CD4-positive, alpha-beta T cell treated with Interleukin-15 for 4 hours (primary cell): ENCODE measurements at regions not wholly inside any gene's neighbourhood (a gene's known extent, or its start where the extent isn't known, plus 50 kb on each side); places are given as distances from the start of the nearest gene placed in this dataset.
"Not testable (repeated sequence)": the region's sequence is repeated elsewhere in the genome, so short reads cannot be mapped to it uniquely, and the experiment has no call there.

ENCODE experiments used
- DNase-seq: peaks from one replicate; pipeline ENCODE4 v3.0.0-alpha.2; 2020; ENCODE audit warnings: low spot score

DNA sequence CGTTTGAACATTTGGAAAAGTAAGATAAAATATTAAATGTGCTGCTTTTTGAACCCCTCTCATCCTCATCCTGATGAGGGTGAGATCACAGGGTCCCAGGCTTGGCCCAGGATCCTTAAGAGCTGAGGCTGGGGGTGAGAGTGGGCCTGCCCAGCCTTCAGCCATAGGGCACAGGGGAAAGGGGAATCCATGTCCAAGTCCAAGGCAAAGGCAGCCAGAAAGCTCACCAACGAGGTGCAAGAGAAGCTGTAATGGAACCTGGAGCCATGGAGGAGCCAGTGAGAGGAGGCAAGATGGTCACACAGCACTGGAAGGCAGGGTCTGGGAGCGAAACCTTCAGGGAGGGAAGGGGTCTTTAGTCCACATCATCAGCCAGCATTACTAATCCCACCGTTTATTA, 191.9 kb downstream of the RRAGC start:
- DNase-seq: no peak

DNA sequence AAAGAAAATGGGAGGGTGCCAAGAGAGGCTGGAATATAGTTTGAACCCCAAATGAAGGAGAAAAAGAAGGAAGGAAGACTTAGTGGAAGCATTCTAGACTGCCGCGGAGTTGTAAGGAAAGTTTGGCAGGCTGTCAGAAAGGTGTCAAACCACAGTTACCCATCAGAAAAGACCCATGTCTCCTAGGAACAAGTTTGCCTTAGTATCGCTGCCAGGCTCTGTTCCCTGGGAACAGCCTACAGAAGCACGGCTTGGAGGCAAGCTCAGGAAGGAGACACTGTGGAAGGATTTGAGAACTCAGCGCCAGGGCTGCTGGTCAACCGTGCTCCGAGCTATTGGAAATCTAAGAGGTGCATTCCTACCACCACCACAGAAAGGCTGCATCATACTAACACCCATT, 197.4 kb downstream of the RRAGC start:
- DNase-seq: no peak

DNA sequence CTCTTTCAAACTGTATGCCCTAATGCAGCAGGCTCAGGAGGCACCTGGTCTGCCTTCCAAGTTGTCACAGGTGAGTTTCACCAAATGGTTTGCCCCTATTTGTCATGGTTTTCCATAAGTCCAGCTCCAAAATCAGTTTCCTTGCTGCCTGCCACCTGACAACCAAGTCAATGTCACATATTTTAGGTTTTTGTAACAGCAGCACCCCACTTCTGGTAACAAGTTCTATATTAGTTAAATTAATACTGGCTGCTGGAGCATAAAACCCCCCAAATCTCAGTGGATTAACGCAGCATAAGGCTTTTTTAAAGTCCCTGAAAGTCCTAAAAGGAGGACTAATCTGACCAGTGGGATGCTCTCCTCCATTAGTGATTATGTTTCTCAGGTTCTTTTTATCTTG, 200.7 kb downstream of the RRAGC start:
- DNase-seq: no peak

DNA sequence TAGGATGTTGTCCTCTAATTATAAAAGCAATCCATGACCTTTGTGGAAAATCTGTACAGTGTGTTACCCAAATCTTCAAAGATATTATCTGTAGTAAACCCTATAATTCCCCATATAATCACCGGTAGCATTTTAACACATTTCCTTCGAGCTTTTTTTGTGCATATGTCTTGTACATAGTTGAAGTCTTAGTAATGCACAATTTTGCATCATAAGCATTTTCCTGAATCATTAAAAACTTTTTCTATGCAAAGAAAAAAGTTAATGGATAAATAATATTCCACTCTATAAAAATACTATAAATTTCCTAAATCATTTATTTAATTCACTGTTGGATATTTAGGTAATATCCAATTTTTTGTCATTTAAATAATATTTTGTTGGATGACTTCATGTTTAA, 201.7 kb downstream of the RRAGC start:
- no peak for DNase-seq

DNA sequence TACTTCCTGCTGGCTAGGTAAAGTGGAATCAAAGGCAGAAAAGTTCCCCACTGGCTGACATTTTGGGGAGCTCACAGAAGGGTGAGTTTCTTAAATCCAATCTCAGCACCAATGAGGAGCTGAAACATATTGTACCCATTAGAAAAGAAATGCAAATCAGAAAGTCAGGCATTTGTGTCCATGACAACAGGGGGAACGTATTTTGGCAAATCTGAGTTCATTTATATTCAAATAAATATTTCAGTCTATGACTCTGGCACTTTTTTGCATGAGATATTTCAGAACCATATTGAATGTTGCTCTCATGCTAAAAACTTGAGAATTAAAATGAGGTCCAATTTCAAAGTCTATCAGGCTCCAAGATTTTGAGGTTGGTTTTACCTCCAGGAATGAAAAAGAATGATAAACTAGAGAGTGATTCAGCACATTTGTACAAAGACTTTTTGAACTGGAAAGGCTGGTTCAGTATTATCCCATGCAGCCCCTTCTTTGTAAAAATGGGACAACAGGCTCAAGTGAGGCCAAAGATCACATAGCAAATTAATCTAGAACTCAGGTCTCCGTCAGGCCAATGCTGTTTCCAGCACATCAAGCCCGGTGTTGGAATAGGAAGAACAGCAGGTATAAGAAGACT, 202.2 kb downstream of the RRAGC start:
- no peak for DNase-seq

DNA sequence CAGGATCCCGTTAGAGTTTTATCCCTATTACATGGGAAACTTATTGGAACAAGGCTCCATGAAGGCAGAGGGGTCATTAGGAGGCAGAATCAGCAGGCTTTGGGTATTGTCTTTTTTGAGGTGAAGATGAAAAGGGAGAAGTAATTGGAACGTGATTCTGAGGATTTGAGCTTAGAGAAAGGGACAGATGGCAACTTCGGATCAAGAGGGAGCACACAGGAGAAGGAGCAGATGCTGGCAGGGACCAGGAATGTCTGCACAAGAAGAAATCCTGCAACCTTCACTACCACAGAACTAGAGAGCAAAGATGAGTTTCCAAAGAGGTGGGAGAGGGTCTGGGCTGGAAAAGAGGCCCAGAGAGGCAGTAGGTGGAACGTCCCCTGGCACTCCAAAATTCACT, 202.8 kb downstream of the RRAGC start:
- no peak for DNase-seq

DNA sequence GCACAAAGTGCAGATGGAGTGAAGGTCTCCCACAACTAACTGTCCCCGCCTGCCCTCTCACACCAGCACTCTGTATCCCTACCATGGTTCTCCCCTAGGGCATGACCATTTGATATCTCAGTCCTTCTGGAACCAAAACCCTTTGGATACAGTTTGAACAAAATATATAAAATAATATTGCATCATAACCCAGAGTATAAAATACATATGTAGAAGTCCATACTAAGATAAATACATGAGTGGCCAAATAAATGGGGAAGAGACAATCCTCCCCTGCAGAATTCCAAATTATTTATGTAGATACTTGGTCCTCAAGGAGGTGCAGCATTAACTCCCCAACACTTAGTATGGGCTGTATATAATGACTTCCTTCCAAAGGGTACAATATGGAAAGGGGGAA, 207.4 kb downstream of the RRAGC start:
- DNase-seq: no peak

DNA sequence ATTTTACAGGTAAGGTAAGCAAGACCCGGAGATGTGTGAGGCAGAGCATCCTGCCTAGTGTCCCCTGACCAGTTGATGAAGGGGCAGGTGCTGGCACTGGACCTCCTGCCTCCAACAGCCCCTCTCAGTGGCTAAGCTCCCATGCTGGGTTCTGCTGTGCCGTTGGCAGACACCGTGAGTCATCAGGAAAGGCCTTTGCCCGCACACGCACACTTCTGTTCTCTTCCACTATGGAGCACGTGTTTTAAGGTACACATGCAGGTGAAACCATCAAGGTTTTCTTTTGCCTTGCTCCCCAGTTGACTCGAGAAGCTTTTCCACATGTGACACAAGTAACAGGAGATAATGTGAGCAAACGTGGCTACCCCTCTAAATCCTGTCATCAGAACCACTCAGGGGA, 207.9 kb downstream of the RRAGC start:
- no peak for DNase-seq

DNA sequence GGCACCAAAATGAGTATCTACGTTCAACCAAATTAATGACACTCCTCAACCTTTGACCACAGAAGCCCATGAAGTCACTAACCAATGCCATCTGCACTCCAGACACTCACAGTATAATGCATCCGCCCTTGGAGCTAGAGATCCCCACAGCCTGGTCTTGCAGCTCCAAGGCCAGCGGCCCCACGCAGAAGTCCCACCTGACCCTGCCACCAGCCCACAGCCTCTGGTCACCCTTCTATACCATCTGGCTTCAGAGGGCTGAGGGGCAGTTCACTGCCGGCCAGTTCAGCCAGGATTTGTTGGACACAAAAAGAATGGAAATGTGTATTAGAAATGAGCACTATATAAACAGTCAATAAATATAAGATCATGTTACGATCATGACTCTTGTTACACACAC, 211.2 kb downstream of the RRAGC start:
- DNase-seq: no peak

DNA sequence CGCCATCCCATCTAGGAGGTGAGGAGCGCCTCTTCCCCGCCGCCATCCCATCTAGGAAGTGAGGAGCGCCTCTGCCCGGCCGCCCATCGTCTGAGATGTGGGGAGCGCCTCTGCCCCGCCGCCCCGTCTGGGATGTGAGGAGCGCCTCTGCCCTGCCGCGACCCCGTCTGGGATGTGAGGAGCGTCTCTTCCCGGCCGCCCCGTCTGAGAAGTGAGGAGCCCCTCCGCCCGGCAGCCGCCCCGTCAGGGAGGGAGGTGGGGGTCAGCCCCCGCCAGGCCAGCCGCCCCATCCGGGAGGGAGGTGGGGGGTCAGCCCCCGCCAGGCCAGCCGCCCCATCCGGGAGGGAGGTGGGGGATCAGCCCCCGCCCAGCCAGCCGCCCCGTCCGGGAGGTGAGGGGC, 212.2 kb downstream of the RRAGC start:
- DNase-seq: not testable (repeated sequence)

DNA sequence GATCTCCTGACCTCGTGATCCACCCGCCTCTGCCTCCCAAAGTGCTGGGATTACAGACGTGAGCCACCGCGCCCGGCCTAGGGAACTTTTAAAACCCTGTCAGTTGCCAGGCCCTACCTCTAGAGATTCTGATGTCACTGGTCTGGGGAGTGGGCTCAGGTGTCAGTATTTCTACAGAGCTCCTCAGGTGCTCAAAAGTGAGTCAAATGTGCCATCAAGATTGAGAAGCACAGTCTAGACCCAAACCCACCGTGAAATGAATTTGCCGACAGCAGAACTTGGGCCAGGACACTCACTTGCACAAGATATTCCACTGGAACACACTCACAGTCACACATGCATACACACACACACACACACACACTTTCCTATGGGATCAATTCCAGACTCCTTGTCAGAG, 215.5 kb downstream of the RRAGC start:
- DNase-seq: no peak

DNA sequence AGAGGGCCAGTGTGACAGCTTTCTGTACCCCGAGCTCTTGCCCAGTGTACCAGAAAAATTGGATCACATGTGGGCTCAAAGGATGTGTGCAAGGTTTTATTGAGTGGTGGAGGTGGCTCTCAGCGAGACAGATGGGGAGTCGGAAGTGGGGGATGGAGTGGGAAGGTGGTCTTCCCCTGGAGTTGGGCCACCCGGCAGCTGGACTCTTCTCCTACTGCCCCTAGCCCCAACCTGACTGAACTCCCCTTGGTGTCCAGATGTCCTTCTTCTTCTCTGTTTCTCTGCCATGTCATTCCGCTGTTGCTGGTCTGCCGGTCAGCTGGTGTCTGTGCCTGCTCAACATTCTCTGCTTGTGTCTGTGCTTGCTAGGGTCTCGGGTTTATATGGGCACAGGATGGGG, 217.9 kb downstream of the RRAGC start:
- no peak for DNase-seq

DNA sequence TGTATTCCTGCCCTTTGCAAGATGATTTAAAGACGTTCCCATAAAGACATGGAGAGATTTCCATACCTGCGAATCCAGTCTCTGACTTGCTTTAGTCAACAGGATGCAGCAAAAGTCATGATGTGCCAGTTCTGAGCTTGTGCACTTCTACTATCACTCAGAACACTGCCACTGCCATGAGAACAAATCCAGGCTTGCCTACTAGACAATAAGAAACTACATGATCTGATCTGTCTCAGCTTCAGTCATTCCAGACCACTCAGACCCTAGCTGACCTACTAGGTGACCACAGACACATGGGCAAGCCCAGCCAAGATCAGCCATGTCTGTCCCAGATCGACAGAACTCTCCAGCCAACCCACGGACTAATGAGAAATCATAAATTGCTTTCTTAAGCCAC, 219.2 kb downstream of the RRAGC start:
- no peak for DNase-seq

DNA sequence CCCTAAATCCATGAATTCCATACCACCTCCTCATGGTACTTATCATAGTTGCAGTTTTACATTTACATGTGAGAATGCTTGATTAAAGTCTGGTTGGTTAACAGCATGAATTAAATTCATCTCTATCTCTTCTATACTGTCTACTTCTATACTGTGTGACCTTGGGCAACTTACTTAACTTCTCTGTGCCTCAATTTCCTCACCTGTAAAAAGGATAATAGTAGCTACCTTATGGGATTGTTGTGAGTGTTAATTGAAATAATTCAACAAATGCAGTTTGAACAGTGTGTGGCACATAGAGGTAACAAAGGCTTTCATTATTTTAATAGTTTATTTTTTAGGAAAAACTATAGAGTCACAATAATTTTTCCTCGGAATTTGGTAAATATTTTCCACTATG, 231.3 kb downstream of the RRAGC start:
- no peak for DNase-seq

DNA sequence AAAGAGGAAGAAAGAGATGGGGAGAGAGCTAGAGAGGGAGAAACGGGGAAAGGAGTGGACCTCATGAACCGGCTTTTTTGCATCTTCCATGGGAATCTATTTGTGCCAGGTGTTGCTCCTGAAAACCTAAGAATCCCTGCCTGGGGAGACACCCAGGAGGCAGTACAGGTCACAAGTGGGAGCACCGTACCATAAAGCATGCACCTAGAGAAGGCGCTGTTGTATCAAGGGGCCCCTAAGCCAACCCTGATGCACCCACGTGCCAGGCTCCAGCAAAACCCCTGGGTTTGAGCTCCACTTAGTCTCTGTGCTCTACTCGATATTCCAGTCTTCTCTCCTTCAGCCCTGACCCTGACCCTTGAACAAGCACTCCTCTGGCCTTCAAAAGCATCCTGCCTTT, 233.6 kb downstream of the RRAGC start:
- DNase-seq: no peak

DNA sequence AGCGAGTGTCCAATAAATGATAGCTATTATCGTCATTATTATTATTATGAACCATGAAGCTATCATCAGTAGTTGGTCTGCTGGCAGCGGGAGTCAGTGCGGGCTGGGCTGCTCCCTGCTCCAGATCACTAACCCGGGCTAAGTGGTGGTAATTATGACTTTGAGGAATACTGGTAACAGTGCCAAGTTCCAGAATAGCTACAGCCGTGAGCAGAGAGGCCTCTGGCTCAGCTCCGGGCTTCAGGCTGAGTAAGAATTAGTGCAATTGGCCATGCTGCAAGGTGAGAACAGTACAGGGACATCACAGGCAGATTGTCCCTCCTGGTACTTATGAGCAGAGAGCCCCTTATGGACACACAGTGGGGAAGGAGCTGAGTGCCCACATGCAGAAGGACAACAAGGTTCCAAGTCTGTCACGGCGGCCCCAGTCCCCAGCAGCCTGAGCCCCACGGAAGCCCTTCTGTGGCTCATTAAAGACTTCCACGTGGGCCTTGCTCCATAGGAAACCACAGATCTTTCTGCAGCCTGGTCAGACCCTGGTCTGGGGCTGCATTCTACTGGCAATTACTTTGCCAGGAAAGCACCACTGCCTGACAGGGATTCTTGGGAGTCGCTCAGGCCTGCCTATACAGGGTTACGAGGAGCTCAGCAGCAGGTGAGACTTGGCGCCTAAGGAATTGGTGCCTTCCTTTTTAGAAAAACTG, 235.1 kb downstream of the RRAGC start:
- no peak for DNase-seq

DNA sequence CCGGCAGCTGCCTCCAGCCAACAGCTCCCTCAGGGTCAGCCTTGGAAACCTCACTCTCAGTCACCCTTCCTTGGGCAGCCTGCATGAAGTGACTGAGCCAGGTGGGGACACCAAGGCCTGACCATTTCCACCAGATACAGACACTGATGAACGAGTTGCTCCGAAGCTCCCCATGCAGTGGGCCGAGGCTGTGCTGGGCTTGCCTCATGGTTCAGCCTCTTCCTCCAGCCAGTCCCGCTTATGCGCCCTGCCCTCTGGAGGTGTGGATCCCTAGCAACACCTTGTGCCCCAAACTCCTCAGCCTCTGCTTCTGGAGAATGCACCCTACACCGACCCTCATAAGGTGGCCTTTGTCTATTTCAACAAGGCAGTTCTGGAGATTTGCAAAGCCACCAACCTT, 236.0 kb downstream of the RRAGC start:
- DNase-seq: no peak

DNA sequence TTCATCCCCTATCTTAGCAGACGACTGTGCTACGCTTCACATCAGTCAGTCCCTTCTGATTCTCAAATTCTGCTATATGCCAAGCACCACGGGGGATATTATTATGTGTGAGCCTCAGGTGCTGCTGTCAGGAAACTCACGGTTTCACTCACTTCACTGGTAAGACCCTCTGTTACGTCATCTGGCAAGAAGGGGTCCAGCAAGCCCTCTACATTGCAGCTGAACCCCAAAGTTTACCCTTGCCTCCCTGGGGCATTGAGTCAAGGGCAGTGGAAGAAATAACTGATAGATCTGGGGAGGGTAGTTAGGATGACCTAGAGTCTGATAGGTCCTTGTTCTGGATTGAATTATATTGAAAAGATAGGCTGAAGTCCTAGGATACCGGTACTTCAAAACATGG, 237.4 kb downstream of the RRAGC start:
- DNase-seq: no peak

DNA sequence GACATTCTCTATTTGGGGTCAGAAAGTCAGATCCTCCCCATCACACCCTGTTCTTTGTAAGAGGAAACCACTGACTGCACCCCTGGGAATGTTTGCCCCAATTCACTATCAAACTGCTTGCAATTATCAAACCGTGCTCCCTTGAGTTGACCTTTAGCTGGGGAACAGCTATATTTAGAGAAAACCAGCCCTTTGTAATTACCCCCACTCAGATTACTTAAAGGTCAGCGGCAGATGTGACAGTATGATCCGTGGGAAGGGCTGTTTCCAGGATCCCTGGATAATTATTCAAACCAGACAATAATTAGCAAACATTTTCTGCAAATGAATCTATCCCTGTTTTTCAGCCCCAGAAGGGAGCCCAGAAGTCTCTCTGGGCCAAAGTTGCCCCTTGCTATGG, 242.7 kb downstream of the RRAGC start:
- no peak for DNase-seq

DNA sequence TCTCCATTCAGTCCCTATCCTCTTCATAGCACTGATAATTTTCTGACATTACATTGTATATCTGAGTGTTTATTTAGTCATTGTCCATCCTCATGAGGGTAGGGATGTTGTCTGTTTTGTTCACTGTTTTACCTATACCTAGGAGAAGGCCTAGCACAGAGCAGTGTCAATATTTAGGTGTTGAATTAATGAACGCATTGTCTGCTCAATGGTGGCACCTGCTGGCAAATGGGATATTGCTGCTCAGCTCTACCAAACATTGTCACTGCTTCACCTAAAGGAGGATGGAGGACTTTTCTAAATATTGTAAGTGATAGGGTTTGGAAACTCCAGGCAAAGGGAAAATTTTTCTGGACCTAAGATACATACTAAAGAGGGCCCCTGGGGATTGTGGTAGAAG, 243.9 kb downstream of the RRAGC start:
- no peak for DNase-seq

DNA sequence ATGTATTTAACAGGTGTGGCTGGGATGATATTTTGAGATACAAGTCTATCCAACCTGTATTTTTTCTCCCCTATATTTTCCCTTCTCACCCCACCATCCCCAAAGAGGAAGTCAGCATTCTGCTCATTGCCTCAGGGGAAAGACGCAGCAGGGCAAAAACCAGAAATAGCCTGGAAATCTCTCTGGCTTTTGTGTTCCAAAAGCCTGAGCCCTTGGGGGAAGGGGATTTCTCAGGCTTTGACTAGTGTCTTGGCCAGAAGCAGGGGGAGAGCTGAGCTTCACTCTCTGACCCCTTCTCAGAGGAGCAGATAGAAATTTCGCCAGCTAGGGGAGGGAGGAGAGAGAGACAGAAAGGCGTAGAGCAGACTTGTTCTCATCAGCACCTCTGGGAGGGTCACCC, 244.7 kb downstream of the RRAGC start:
- DNase-seq: no peak

DNA sequence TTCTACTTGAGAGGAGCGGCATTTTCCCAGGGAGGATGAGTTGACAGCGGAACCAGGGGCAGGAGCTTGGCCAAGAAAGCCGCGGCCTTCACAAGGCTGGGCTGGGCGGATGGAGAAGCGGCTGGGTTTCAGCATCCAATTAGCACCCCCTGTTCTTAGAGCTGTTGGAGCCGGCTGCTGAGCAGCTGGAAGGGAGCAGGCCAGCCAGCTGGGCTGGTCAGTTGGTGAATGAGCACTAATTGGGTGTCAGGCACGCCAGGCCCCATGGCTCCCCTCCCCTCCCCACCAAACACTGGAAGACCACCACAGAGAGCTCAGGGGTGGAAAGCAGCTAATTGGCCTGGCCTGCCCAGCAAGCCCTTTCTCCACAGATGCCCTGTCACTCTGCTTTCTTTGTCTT, 245.6 kb downstream of the RRAGC start:
- DNase-seq: no peak

DNA sequence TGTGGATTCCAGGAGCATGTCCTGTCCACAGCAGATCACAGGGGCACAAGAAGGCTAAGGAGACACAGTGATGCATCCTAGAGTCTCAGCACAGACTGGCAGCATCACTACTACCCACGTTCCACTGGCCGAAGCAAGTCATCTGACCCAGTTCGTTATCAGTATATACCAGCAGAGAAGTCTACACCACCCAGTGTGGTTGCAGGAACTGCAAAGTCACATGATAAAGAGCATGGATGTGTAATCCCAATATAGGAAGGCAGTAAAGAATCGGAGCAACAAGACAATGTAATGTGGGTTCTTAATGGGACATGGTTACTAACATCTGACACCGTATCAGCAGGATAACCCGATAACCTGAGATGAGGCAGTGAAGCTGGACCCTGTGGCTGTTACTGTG, 246.6 kb downstream of the RRAGC start:
- no peak for DNase-seq

DNA sequence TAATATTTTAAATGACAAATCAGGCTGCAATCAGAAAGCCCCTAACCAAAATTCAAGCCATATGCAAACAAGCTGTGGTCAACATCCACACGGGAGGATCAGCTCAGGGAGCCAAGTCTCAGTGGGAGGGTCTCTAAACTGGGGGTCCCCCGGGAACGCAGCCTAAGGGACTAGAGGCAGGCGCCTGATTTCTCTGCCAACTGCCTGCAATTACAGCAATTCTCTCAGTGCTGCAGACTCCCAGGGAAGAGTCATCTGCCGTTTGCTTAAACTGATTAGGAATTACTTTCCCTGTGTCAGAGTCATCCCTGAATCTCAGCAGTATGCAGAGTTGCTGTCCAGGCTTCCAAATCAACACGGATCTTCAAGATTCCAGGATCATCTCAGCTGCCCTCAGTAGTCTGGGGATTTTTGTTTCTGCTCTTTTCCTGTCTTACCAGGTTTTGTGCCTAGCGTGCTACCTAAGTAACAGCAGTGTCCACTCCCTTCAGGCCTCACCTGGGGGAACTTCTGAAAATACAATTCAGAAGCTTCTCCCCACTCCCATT, 247.8 kb downstream of the RRAGC start:
- DNase-seq: no peak
